GM12892 (cell line): ENCODE measurements at regions not wholly inside any gene's neighbourhood (a gene's known extent, or its start where the extent isn't known, plus 50 kb on each side); places are given as distances from the start of the nearest gene placed in this dataset.
"Not testable (repeated sequence)": the region's sequence is repeated elsewhere in the genome, so short reads cannot be mapped to it uniquely, and the experiment has no call there.

ENCODE experiments used
- POLR2A ChIP-seq: IDR thresholded peaks from 2 replicates; pipeline ENCODE4 v1.6.1; 2011; ENCODE audit warnings: low read depth, low read length, control low read depth
- POLR2AphosphoS5 ChIP-seq: IDR thresholded peaks from 2 replicates; pipeline ENCODE4 v1.6.1; 2011; ENCODE audit warnings: low read depth, low read length, control low read depth

GRCh38 chr1:146409817-146410441 lies 181.1 kb upstream of the NOTCH2NLA start:
- not testable (repeated sequence) for TF ChIP-seq POLR2AphosphoS5, POLR2A
